CMK (cell line): ENCODE measurements at regions not wholly inside any gene's neighbourhood (a gene's known extent, or its start where the extent isn't known, plus 50 kb on each side); places are given as distances from the start of the nearest gene placed in this dataset.
"Not testable (repeated sequence)": the region's sequence is repeated elsewhere in the genome, so short reads cannot be mapped to it uniquely, and the experiment has no call there.

Experiments
- DNase-seq: peaks from one replicate; pipeline ENCODE4 v3.0.0-alpha.2; 2010; ENCODE audit warnings: low read depth

DNA sequence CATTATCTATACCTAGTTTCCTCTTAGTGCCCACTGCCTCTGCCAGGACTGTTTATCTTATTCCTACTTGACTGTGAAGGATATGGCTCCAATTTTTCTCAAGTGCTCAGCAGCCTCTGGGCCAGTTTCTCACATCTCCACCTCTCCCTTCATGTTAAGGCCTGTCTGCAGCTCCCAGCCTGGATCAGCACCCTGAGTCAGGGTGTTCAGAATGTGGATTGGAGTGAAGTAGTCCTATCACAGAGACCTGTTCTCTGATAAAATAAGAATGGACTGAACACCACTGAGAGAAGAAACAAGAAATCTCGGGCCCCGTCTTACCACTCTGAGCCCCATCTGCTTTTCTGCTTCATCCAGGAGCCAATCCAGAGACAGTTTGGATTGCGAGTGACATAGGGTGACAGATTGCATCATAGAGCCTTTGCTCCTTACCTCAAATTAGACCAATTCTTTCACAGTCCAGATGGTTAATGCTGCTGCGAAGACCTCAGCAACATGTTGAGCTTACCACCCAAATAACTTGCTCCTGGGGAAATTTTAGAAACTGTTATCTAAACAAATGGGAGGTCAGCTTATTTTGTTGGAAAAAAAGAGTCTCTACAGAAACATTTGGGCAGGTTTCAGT lies 473.1 kb downstream of the PDZRN4 start:
- DNase-seq = no peak

GRCh38 chr12:41656454-41656853 lies 468.3 kb downstream of the PDZRN4 start:
- no peak for DNase-seq

DNA sequence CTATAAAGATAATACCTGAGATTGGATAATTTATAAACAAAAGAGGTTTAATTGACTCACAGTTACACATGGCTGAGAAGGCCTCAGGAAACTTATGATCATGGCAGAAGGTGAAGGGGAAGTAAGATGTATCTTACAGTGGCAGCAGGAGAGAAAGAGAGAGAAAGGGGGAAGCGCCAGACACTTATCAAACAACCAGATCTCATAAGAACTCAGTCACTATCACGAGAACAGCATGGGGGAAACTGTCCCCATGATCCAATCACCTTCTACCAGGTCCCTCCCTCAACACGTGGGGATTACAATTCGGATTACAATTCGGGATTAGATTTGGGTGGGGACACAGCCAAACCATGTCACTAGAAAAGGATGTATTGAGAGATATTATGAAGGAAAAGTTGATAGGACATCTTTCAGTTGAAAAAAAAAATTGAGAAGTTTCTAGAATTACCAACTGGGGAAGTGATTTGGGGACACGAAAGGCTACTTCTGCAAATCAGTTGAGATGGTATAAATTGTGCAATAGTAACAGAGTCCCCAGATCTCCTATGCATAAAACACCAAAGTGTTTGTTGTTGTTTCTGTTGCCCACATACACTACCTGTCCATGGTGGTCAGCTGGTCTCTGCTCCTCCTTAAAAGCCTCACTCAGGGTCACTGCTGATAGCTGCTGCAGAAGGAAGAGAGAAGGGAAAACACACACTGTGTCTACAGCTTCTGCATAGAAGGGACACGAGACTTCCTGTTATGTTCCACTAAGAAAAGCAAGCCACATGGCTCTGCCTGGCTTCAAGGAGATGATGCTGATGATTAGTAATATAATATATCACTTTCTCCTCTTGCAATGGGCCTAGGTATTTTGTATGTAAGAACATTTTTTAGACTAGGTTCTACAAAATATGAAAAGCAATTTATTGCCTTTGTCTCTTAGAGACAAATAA lies 465.5 kb downstream of the PDZRN4 start:
- DNase-seq = peak; percentile 39

DNA sequence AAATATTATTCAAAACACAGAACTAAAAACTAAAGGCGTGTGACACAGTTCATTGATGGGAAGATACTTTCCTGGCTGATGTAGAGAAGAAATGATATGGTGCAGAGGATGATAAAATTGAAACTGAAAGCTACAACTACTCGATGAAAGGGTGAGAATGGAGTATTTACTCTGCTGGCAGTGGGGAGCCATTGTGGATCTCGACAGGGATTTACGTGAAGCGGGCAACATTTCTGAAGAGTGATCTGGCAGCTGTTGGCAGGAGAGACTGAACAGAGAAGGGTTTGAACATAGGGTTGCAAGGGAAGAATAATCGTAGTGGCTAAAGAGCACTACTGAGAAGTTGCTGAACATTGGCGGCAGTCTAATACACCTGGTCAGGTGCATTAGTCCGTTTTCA lies 464.9 kb downstream of the PDZRN4 start:
- DNase-seq = no peak

DNA sequence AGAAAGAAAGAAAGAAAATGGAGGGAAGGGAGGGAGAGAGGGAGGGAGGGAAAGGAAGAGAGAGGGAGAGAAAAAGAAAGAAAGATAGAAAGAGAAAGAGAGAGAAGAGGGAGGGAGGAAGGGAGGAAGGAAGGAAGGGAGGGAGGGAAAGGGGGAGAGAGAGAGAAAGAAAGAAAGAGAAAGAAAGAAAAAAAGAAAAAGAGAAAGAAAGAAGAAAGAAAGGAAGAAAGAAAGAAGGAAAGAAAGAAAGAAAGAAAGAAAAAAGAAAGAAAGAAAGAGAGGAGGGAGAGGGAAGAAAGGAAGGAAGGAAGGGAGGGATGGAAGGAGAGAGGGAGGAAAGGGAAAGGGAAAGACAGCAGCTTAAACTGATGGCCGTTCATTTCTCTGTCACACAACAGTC lies 457.5 kb downstream of the PDZRN4 start:
- no peak for DNase-seq

GRCh38 chr12:41642808-41643207 lies 454.7 kb downstream of the PDZRN4 start:
- DNase-seq = not testable (repeated sequence)

DNA sequence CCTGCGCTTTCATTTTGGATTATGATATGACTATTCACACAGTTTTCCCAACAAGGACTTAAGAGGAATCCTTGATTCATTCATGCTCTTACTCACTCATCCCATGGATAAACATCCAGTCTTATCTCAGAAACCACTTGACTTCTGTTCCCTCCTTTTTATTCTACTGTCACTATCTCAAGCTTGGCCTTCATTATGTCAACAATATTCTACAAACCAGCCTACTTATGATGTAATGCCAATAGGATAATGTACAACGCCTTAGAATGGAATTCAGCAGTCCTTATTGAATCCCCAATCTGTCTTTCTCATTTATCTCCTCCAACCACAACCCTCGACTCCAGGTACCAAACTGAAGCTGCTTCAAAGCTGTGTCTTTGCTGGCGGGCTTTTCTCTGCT lies 448.5 kb downstream of the PDZRN4 start:
- DNase-seq = no peak

- DNase-seq = no peak
Measured at GRCh38 chr12:41635626-41636364, 447.7 kb downstream of the PDZRN4 start.

DNA sequence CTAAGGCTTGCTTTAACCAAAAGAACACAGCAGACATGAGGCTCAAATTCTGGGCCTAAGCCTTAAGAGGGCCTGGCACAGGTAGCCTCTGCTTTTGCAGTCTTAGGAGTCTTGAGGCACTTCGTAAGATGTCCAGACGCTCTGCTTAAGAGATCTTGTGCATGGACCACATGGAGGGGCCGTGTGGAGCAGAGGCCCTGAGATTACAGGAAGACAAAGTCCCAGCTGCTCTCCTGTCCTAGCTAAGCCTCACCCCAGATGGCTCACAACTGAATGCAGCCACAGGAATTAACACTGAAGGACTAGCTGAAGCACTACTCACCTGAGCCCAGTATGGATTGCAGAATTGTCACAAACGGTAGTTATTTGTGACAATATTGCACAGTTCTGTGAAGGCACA lies 446.0 kb downstream of the PDZRN4 start:
- no peak for DNase-seq

DNA sequence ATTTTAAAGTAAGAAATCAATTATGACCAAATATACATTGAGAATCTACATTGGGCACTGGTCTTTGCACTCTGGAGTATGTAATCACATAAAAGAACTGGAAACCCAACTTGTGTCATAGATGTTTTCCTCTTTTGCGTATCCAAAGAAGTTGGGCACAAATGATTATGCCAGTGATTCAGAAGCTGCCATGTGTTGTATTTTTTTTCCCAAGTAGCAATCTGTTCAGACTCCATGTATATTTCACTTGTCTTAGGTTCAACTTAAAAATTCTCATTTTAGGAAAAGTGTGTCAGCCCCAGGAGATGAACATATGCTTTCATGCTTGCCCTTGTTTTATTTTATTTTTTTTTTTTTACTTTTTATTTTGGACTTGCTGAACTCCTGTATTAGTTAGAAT lies 441.5 kb downstream of the PDZRN4 start:
- DNase-seq = no peak

DNA sequence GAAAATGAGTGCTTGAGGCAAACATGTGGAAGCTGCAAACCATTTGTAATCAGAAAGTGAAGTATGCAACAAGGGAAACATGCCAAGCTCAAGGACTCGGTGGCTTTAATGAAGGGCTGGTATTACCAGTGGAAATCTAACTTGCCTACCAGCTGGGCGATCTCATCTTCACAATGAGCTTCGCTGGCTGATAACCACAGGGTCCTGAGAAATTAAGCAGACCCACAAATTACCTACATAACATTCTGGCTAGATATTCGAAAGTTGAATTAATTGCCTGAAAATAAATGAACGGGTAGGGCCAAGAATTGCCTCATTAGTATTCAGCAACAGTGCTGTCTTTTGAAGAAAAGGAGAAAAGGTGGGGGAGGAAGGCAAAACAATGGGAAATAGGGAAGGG lies 439.4 kb downstream of the PDZRN4 start:
- no peak for DNase-seq

DNA sequence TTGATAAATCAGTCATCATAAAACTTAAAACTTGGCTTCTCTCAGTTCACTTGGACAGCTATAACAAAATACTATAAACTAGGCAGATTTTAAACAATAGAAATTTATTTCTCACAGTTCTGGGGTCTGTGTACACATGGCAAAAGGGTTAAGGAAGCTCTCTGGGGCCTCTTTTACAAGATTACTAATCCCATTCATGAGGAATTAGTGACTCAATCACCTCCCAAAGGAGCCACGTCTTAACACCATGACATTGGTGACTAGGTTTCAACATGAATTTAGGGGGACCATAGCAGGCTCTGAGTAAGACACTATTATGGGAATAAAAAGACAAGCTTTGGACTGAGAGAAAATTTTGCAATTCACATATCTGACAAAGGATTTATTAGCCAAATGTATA lies 436.5 kb downstream of the PDZRN4 start:
- no peak for DNase-seq
